Thyroid gland (tissue), 4 donors: ENCODE measurements at regions not wholly inside any gene's neighbourhood (a gene's known extent, or its start where the extent isn't known, plus 50 kb on each side); places are given as distances from the start of the nearest gene placed in this dataset.

Experiments used
- DNase-seq, 2 donors: peaks; one replicate each; pipeline ENCODE4 v3.0.0-alpha.2; 2019
- H3K27ac ChIP-seq, 3 donors: fragments of 200-600 bp; sonication (generic); 1 replicate in 2 of 3; 2 replicates in 1 of 3; pipeline ENCODE4 v1.5.1; 2016 to 2019; ENCODE audit warnings: mild to moderate bottlenecking in 1 of 3, moderate library complexity in 1 of 3
- H3K27me3 ChIP-seq: fragments of 200-600 bp; sonication (generic); one replicate; pipeline ENCODE4 v1.5.1; 2019
- H3K36me3 ChIP-seq, 2 donors: fragments of 200-600 bp; sonication (generic); one replicate each; pipeline ENCODE4 v1.5.1; 2016 to 2019
- H3K4me1 ChIP-seq, 2 donors: fragments of 200-600 bp; sonication (generic); one replicate each; pipeline ENCODE4 v1.5.1; 2017 to 2019
- H3K4me3 ChIP-seq, 3 donors: fragments of 200-600 bp; sonication (generic); replicated peaks in 1 of 3; 1 replicate in 2 of 3; 2 replicates in 1 of 3; pipeline ENCODE4 v1.5.1; 2016; ENCODE audit warnings: mild to moderate bottlenecking in 1 of 3
- H3K9me3 ChIP-seq: fragments of 200-600 bp; sonication (generic); one replicate; pipeline ENCODE4 v1.5.1; 2017
- CTCF ChIP-seq, 6 experiments: fragments of 200-600 bp in 3 of 6; fragments of 450-650 bp in 3 of 6; sonication (generic) in 3 of 6; IDR thresholded peaks; one replicate each; pipeline ENCODE4 v1.5.1; 2016 to 2019; ENCODE audit warnings: antibody characterized with exemption in 6 of 6, mild to moderate bottlenecking in 2 of 6, inconsistent platforms in 1 of 6, moderate library complexity in 1 of 6
- POLR2A ChIP-seq, 2 donors: fragments of 450-650 bp; IDR thresholded peaks; one replicate each; pipeline ENCODE4 v1.6.1; 2017; ENCODE audit warnings: antibody characterized with exemption in 2 of 2, mild to moderate bottlenecking in 2 of 2, moderate library complexity in 1 of 2
- WGBS, 2 donors: methylation state at CpG; one replicate each; pipeline ENCODE4 v1.1.5; 2017; 5-methylcytosine and 5-hydroxymethylcytosine counted together
- intact Hi-C: fragments of 100-400 bp; cut with DNase I; formaldehyde crosslinking; loops from one replicate; pipeline ENCODE4 v1.15.1; 2023

GRCh38 chr6:145275787-145276186 lies 459.5 kb downstream of the EPM2A start:
- Histone ChIP-seq H3K36me3 (no peaks in the 10 kb centered on the region), H3K4me3 (no peak overlapping the region), H3K4me1 (no peaks in the 10 kb centered on the region), H3K27me3 (no peaks in the 10 kb centered on the region), H3K9me3 (no peaks in the 10 kb centered on the region), H3K27ac (no peak overlapping the region)
- intact Hi-C loops: no loop called here
- no peak for DNase-seq
- WGBS, 2 donors: 98 to 99% methylated on average over 1 of the region's 1 CpG
- no peak for TF ChIP-seq CTCF (IDR thresholded peaks at IDR 0.05)
- TF ChIP-seq POLR2A (IDR thresholded peaks at IDR 0.05): no peak

- TF ChIP-seq CTCF (IDR thresholded peaks at IDR 0.05): no peak
- no peak for TF ChIP-seq POLR2A (IDR thresholded peaks at IDR 0.05)
- no peaks in the 10 kb centered on the region for H3K9me3 ChIP-seq
- DNase-seq: no peak
- H3K27ac ChIP-seq: no peak overlapping the region
- intact Hi-C loops: no loop called here
- no peaks in the 10 kb centered on the region for H3K4me1 ChIP-seq
- no peak overlapping the region for H3K4me3 ChIP-seq
- no peaks in the 10 kb centered on the region for H3K36me3 ChIP-seq
- no peaks in the 10 kb centered on the region for H3K27me3 ChIP-seq
Measured at GRCh38 chr6:145276756-145277155, 458.6 kb downstream of the EPM2A start.

GRCh38 chr6:145277358-145278086 lies 457.8 kb downstream of the EPM2A start:
- Histone ChIP-seq H3K9me3 (no peaks in the 10 kb centered on the region), H3K27ac (no peak overlapping the region), H3K4me3 (no peak overlapping the region), H3K36me3 (no peaks in the 10 kb centered on the region), H3K27me3 (no peaks in the 10 kb centered on the region), H3K4me1 (no peaks in the 10 kb centered on the region)
- TF ChIP-seq CTCF (IDR thresholded peaks at IDR 0.05) (no peak), POLR2A (IDR thresholded peaks at IDR 0.05) (no peak)
- WGBS, 2 donors: 88 to 90% methylated on average over 4 of the region's 4 CpGs
- DNase-seq: no peak
- intact Hi-C loops: no loop called here

GRCh38 chr6:145278163-145278807 lies 457.0 kb downstream of the EPM2A start:
- intact Hi-C loops: no loop called here
- Histone ChIP-seq H3K4me1 (no peaks in the 10 kb centered on the region), H3K27me3 (no peaks in the 10 kb centered on the region), H3K36me3 (no peaks in the 10 kb centered on the region), H3K4me3 (no peak overlapping the region), H3K27ac (no peak overlapping the region), H3K9me3 (no peaks in the 10 kb centered on the region)
- 90 to 93% methylated on average over 2 of the region's 2 CpGs for WGBS, 2 donors
- DNase-seq: no peak
- TF ChIP-seq POLR2A (IDR thresholded peaks at IDR 0.05): no peak
- no peak for TF ChIP-seq CTCF (IDR thresholded peaks at IDR 0.05)

- H3K27ac ChIP-seq: no peak overlapping the region
- 87 to 96% methylated on average over 1 of the region's 1 CpG for WGBS, 2 donors
Measured at GRCh38 chr6:145279551-145279950, 455.8 kb downstream of the EPM2A start.

More at GRCh38 chr6:145279551-145279950, 455.8 kb downstream of the EPM2A start:
- Histone ChIP-seq H3K9me3 (no peaks in the 10 kb centered on the region), H3K36me3 (no peaks in the 10 kb centered on the region), H3K27me3 (no peaks in the 10 kb centered on the region), H3K4me1 (no peaks in the 10 kb centered on the region), H3K4me3 (no peak overlapping the region)
- DNase-seq: no peak
- TF ChIP-seq CTCF (IDR thresholded peaks at IDR 0.05) (no peak), POLR2A (IDR thresholded peaks at IDR 0.05) (no peak)
- intact Hi-C loops: no loop called here
